ENCODE measurements at regions not wholly inside any gene's neighbourhood (a gene's known extent, or its start where the extent isn't known, plus 50 kb on each side); places are given as distances from the start of the nearest gene placed in this dataset.

DNA sequence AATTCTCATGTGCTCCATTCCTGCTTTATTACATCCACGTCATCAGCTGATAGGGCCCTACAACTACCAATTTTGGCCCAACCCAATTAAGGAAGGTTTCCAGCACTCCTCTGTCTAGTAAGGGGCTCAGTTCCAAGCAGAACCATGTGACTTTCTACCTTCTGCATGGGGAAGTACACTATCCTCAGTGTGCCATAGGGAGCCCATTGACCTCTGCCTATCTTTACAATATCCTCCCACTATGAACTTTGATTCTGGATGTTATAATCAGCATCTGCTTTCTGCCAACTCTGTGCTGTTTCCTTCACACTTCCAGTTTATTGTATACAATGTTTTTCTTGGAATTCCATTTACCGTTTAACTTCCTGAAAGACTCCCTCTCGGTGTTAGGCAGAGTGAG lies 53.9 kb upstream of the GCFC2 start:
- ATAC-seq = no peak

More for the DNA sequence above, 53.9 kb upstream of the GCFC2 start:
- TF ChIP-seq, protein P1, sequence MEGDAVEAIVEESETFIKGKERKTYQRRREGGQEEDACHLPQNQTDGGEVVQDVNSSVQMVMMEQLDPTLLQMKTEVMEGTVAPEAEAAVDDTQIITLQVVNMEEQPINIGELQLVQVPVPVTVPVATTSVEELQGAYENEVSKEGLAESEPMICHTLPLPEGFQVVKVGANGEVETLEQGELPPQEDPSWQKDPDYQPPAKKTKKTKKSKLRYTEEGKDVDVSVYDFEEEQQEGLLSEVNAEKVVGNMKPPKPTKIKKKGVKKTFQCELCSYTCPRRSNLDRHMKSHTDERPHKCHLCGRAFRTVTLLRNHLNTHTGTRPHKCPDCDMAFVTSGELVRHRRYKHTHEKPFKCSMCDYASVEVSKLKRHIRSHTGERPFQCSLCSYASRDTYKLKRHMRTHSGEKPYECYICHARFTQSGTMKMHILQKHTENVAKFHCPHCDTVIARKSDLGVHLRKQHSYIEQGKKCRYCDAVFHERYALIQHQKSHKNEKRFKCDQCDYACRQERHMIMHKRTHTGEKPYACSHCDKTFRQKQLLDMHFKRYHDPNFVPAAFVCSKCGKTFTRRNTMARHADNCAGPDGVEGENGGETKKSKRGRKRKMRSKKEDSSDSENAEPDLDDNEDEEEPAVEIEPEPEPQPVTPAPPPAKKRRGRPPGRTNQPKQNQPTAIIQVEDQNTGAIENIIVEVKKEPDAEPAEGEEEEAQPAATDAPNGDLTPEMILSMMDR (IDR thresholded peaks at IDR 0.05) = no peak
- TF ChIP-seq POLR2A (IDR thresholded peaks at IDR 0.05) = no peak
- 51% methylated on average over 3 of the region's 3 CpGs for WGBS (ENCODE audit: insufficient coverage, low coverage, low lambda C conversion rate, missing lambda C conversion rate)
- H3K9me3 ChIP-seq = no peaks in the 10 kb centered on the region
- H3K36me3 ChIP-seq = no peaks in the 10 kb centered on the region
- H3K27me3 ChIP-seq = no peaks in the 10 kb centered on the region
- H3K4me1 ChIP-seq = no peaks in the 10 kb centered on the region
- no peak for DNase-seq
- H3K27ac ChIP-seq = no peak overlapping the region
- no peak overlapping the region for H3K4me3 ChIP-seq
- intact Hi-C loops (cut with DNase I) = no loop called here

Small RNA genes in the stretch of these regions (small RNA-seq; reads per million reads assigned to genes)
- gene RN7SKP164 = 0 reads per million in 2 experiments

Measured in right lobe of liver (tissue), 6 donors.